ENCODE measurements at regions not wholly inside any gene's neighbourhood (a gene's known extent, or its start where the extent isn't known, plus 50 kb on each side); places are given as distances from the start of the nearest gene placed in this dataset.
A peak's percentile ranks its signal among the peaks of the same experiment; 100 is the strongest.

DNA sequence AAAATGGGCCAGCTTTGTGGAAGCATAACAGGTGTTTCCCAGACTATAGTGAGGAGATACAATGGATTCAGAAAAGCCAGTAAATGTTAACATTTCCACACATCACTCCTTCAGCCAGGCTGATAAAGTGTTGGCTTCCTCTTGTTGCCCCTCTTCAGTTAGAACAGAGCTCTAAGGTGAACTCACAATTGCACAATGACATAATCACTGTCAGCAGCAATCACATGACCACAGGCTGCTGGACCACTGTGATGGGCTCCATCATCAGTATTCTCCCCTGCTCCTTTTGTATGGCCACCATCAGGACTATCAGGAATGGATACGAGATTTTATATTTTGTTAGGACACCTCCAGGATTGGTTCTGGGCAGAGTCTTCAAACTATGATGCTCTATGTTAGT is 849.4 kb upstream of the GHITM start:
- H3K4me1 ChIP-seq (ENCODE audit: control insufficient read depth, low read depth, low read length): no peaks in the 10 kb centered on the region
- H2BK5ac ChIP-seq (ENCODE audit: low read length): no peak overlapping the region
- no peak overlapping the region for H3K18ac ChIP-seq (ENCODE audit: low read length)
- H4K8ac ChIP-seq (ENCODE audit: low read depth, low read length): no peak overlapping the region
- H2AK5ac ChIP-seq (ENCODE audit: low read length): no peak overlapping the region
- no peaks in the 10 kb centered on the region for H3K36me3 ChIP-seq (ENCODE audit: control insufficient read depth, insufficient read depth, low read length)
- DNase-seq: no peak
- H3K79me2 ChIP-seq (ENCODE audit: control insufficient read depth, insufficient read depth, low read length): no peaks in the 10 kb centered on the region
- H4K5ac ChIP-seq (ENCODE audit: low read length): no peak overlapping the region
- no CpG with 5 or more reads among the region's 1 CpG for WGBS (ENCODE audit: extremely low coverage, insufficient coverage, low lambda C conversion rate)
- H3K4ac ChIP-seq (ENCODE audit: low read depth, low read length): no peak overlapping the region
- no peak overlapping the region for H2BK120ac ChIP-seq (ENCODE audit: low read depth, low read length)
- H3K27me3 ChIP-seq (ENCODE audit: insufficient read depth, low read length, poor library complexity): no peaks in the 10 kb centered on the region
- H3K23ac ChIP-seq (ENCODE audit: low read length): no peak overlapping the region
- no peak overlapping the region for H2BK15ac ChIP-seq (replicated peaks; ENCODE audit: low read depth)
- H3K4me2 ChIP-seq (ENCODE audit: low read length): no peak overlapping the region
- no peak overlapping the region for H3K9ac ChIP-seq (ENCODE audit: low read length)
- H3K56ac ChIP-seq (ENCODE audit: low read length): no peak overlapping the region
- no peak overlapping the region for H3K27ac ChIP-seq (ENCODE audit: low read depth, low read length)
- no peak overlapping the region for H3K4me3 ChIP-seq (ENCODE audit: low read length)
- no peaks in the 10 kb centered on the region for H3K79me1 ChIP-seq (ENCODE audit: low read length)

GRCh38 chr10:83301732-83302131 is 837.6 kb upstream of the GHITM start:
- no peak for DNase-seq
- Histone ChIP-seq H3K27ac (ENCODE audit: low read depth, low read length) (no peak overlapping the region), H3K79me2 (ENCODE audit: control insufficient read depth, insufficient read depth, low read length) (no peaks in the 10 kb centered on the region), H3K9ac (ENCODE audit: low read length) (no peak overlapping the region), H3K79me1 (ENCODE audit: low read length) (no peaks in the 10 kb centered on the region), H3K36me3 (ENCODE audit: control insufficient read depth, insufficient read depth, low read length) (no peaks in the 10 kb centered on the region), H3K23ac (ENCODE audit: low read length) (no peak overlapping the region), H2AK5ac (ENCODE audit: low read length) (no peak overlapping the region), H3K56ac (ENCODE audit: low read length) (no peak overlapping the region), H2BK5ac (ENCODE audit: low read length) (no peak overlapping the region), H2BK15ac (replicated peaks; ENCODE audit: low read depth) (no peak overlapping the region), H3K27me3 (ENCODE audit: insufficient read depth, low read length, poor library complexity) (no peaks in the 10 kb centered on the region), H3K4ac (ENCODE audit: low read depth, low read length) (no peak overlapping the region), H3K4me2 (ENCODE audit: low read length) (no peak overlapping the region), H3K4me3 (ENCODE audit: low read length) (no peak overlapping the region), H3K4me1 (ENCODE audit: control insufficient read depth, low read depth, low read length) (no peaks in the 10 kb centered on the region), H4K8ac (ENCODE audit: low read depth, low read length) (no peak overlapping the region), H3K18ac (ENCODE audit: low read length) (no peak overlapping the region), H4K5ac (ENCODE audit: low read length) (no peak overlapping the region), H2BK120ac (ENCODE audit: low read depth, low read length) (no peak overlapping the region)
- WGBS (ENCODE audit: extremely low coverage, insufficient coverage, low lambda C conversion rate): no CpG with 5 or more reads among the region's 2 CpGs

- Histone ChIP-seq H3K4ac (ENCODE audit: low read depth, low read length) (no peak overlapping the region), H3K36me3 (ENCODE audit: control insufficient read depth, insufficient read depth, low read length) (no peaks in the 10 kb centered on the region), H3K56ac (ENCODE audit: low read length) (no peak overlapping the region), H3K27ac (ENCODE audit: low read depth, low read length) (no peak overlapping the region), H3K4me3 (ENCODE audit: low read length) (no peak overlapping the region), H2BK15ac (replicated peaks; ENCODE audit: low read depth) (no peak overlapping the region), H3K4me2 (ENCODE audit: low read length) (no peak overlapping the region), H3K23ac (ENCODE audit: low read length) (no peak overlapping the region), H4K5ac (ENCODE audit: low read length) (no peak overlapping the region), H2AK5ac (ENCODE audit: low read length) (no peak overlapping the region), H3K79me1 (ENCODE audit: low read length) (no peaks in the 10 kb centered on the region), H3K18ac (ENCODE audit: low read length) (no peak overlapping the region), H3K27me3 (ENCODE audit: insufficient read depth, low read length, poor library complexity) (no peaks in the 10 kb centered on the region), H2BK5ac (ENCODE audit: low read length) (no peak overlapping the region), H3K79me2 (ENCODE audit: control insufficient read depth, insufficient read depth, low read length) (no peaks in the 10 kb centered on the region), H3K9ac (ENCODE audit: low read length) (no peak overlapping the region), H4K8ac (ENCODE audit: low read depth, low read length) (no peak overlapping the region), H2BK120ac (ENCODE audit: low read depth, low read length) (no peak overlapping the region), H3K4me1 (ENCODE audit: control insufficient read depth, low read depth, low read length) (no peaks in the 10 kb centered on the region)
- DNase-seq: no peak
- WGBS (ENCODE audit: extremely low coverage, insufficient coverage, low lambda C conversion rate): no CpG with 5 or more reads among the region's 1 CpG
Measured at GRCh38 chr10:83302623-83303022, 836.7 kb upstream of the GHITM start.

DNA sequence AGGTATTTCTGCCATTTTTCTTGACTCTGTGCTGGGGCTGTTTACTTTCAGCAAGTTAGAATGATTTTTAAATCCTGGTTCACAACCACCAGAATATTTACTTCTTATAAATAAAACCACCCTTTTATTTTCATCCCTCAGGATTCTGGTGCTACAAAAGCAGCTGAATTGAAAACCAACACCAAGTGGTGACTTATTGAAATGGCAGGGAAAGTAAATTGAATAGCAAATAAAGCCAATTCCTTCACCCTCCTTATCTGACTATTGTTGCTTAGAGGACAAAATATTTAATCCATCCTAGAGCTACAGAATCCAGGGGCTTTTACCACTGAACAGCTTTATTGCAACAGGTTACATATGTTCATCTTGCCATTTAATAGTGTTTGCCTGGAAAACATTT is 828.6 kb upstream of the GHITM start:
- Histone ChIP-seq H2BK120ac (ENCODE audit: low read depth, low read length) (no peak overlapping the region), H3K27me3 (ENCODE audit: insufficient read depth, low read length, poor library complexity) (no peaks in the 10 kb centered on the region), H3K27ac (ENCODE audit: low read depth, low read length) (no peak overlapping the region), H3K79me1 (ENCODE audit: low read length) (no peaks in the 10 kb centered on the region), H2AK5ac (ENCODE audit: low read length) (no peak overlapping the region), H2BK15ac (replicated peaks; ENCODE audit: low read depth) (no peak overlapping the region), H4K8ac (ENCODE audit: low read depth, low read length) (no peak overlapping the region), H3K4ac (ENCODE audit: low read depth, low read length) (no peak overlapping the region), H3K36me3 (ENCODE audit: control insufficient read depth, insufficient read depth, low read length) (no peaks in the 10 kb centered on the region), H3K9ac (ENCODE audit: low read length) (no peak overlapping the region), H3K4me3 (ENCODE audit: low read length) (no peak overlapping the region), H3K79me2 (ENCODE audit: control insufficient read depth, insufficient read depth, low read length) (no peaks in the 10 kb centered on the region), H4K5ac (ENCODE audit: low read length) (no peak overlapping the region), H3K4me2 (ENCODE audit: low read length) (no peak overlapping the region), H3K18ac (ENCODE audit: low read length) (no peak overlapping the region), H3K4me1 (ENCODE audit: control insufficient read depth, low read depth, low read length) (no peaks in the 10 kb centered on the region), H2BK5ac (ENCODE audit: low read length) (no peak overlapping the region), H3K56ac (ENCODE audit: low read length) (no peak overlapping the region), H3K23ac (ENCODE audit: low read length) (no peak overlapping the region)
- DNase-seq: peak; percentile 18

GRCh38 chr10:83312570-83312969 is 826.7 kb upstream of the GHITM start:
- Histone ChIP-seq H3K36me3 (ENCODE audit: control insufficient read depth, insufficient read depth, low read length) (no peaks in the 10 kb centered on the region), H3K18ac (ENCODE audit: low read length) (no peak overlapping the region), H3K9ac (ENCODE audit: low read length) (no peak overlapping the region), H2BK15ac (replicated peaks; ENCODE audit: low read depth) (no peak overlapping the region), H3K79me2 (ENCODE audit: control insufficient read depth, insufficient read depth, low read length) (no peaks in the 10 kb centered on the region), H4K8ac (ENCODE audit: low read depth, low read length) (no peak overlapping the region), H4K5ac (ENCODE audit: low read length) (no peak overlapping the region), H3K79me1 (ENCODE audit: low read length) (no peaks in the 10 kb centered on the region), H3K4ac (ENCODE audit: low read depth, low read length) (no peak overlapping the region), H2BK120ac (ENCODE audit: low read depth, low read length) (no peak overlapping the region), H3K23ac (ENCODE audit: low read length) (no peak overlapping the region), H2AK5ac (ENCODE audit: low read length) (no peak overlapping the region), H3K4me3 (ENCODE audit: low read length) (no peak overlapping the region), H3K56ac (ENCODE audit: low read length) (no peak overlapping the region), H3K27me3 (ENCODE audit: insufficient read depth, low read length, poor library complexity) (no peaks in the 10 kb centered on the region), H3K4me2 (ENCODE audit: low read length) (no peak overlapping the region), H3K4me1 (ENCODE audit: control insufficient read depth, low read depth, low read length) (no peaks in the 10 kb centered on the region), H2BK5ac (ENCODE audit: low read length) (no peak overlapping the region), H3K27ac (ENCODE audit: low read depth, low read length) (no peak overlapping the region)
- no peak for DNase-seq
- no CpG with 5 or more reads among the region's 3 CpGs for WGBS (ENCODE audit: extremely low coverage, insufficient coverage, low lambda C conversion rate)

GRCh38 chr10:83332690-83333089 is 806.6 kb upstream of the GHITM start:
- Histone ChIP-seq H3K9ac (ENCODE audit: low read length) (no peak overlapping the region), H3K79me1 (ENCODE audit: low read length) (no peaks in the 10 kb centered on the region), H3K79me2 (ENCODE audit: control insufficient read depth, insufficient read depth, low read length) (no peaks in the 10 kb centered on the region), H3K18ac (ENCODE audit: low read length) (no peak overlapping the region), H3K4me1 (ENCODE audit: control insufficient read depth, low read depth, low read length) (no peaks in the 10 kb centered on the region), H3K4me3 (ENCODE audit: low read length) (no peak overlapping the region), H3K56ac (ENCODE audit: low read length) (no peak overlapping the region), H4K5ac (ENCODE audit: low read length) (no peak overlapping the region), H4K8ac (ENCODE audit: low read depth, low read length) (no peak overlapping the region), H2AK5ac (ENCODE audit: low read length) (no peak overlapping the region), H3K27ac (ENCODE audit: low read depth, low read length) (no peak overlapping the region), H3K23ac (ENCODE audit: low read length) (no peak overlapping the region), H3K4me2 (ENCODE audit: low read length) (no peak overlapping the region), H2BK5ac (ENCODE audit: low read length) (no peak overlapping the region), H2BK120ac (ENCODE audit: low read depth, low read length) (no peak overlapping the region), H2BK15ac (replicated peaks; ENCODE audit: low read depth) (no peak overlapping the region), H3K27me3 (ENCODE audit: insufficient read depth, low read length, poor library complexity) (no peaks in the 10 kb centered on the region), H3K36me3 (ENCODE audit: control insufficient read depth, insufficient read depth, low read length) (no peaks in the 10 kb centered on the region), H3K4ac (ENCODE audit: low read depth, low read length) (no peak overlapping the region)
- no peak for DNase-seq
- no CpG with 5 or more reads among the region's 1 CpG for WGBS (ENCODE audit: extremely low coverage, insufficient coverage, low lambda C conversion rate)

Measured in mesendoderm (in vitro differentiated cells).